GM12873 (cell line): ENCODE measurements at regions not wholly inside any gene's neighbourhood (a gene's known extent, or its start where the extent isn't known, plus 50 kb on each side); places are given as distances from the start of the nearest gene placed in this dataset.

Experiments
- TF ChIP-seq, protein P1 (sequence below): IDR thresholded peaks from 2 replicates; pipeline ENCODE4 v1.5.1; 2012; ENCODE audit warnings: low read depth, mild to moderate bottlenecking, moderate library complexity, low read length, control low read depth; ENCODE audit not compliant: insufficient read depth; ENCODE audit errors: missing control alignments

DNA sequence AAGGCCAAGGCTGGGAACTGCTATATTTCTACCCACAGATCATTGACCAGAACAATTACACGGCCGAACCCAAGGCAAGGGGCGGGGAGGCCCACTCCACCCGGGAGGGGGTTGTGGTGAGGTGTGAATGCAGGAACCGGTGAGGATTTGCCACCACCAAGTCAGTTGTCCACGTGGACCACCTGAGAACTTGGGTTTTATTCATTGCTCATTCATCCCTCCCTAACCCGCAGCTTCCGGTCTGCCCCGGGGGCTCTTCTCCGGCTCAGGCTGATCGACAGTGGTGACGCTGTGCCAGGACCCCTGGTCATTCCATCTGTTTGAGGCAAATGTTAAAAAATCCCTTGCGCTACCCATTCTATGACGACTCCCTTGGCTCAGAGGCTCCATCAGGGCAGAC, 127.7 kb upstream of the RTL1 start:
- TF ChIP-seq, protein P1, sequence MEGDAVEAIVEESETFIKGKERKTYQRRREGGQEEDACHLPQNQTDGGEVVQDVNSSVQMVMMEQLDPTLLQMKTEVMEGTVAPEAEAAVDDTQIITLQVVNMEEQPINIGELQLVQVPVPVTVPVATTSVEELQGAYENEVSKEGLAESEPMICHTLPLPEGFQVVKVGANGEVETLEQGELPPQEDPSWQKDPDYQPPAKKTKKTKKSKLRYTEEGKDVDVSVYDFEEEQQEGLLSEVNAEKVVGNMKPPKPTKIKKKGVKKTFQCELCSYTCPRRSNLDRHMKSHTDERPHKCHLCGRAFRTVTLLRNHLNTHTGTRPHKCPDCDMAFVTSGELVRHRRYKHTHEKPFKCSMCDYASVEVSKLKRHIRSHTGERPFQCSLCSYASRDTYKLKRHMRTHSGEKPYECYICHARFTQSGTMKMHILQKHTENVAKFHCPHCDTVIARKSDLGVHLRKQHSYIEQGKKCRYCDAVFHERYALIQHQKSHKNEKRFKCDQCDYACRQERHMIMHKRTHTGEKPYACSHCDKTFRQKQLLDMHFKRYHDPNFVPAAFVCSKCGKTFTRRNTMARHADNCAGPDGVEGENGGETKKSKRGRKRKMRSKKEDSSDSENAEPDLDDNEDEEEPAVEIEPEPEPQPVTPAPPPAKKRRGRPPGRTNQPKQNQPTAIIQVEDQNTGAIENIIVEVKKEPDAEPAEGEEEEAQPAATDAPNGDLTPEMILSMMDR: no peak

DNA sequence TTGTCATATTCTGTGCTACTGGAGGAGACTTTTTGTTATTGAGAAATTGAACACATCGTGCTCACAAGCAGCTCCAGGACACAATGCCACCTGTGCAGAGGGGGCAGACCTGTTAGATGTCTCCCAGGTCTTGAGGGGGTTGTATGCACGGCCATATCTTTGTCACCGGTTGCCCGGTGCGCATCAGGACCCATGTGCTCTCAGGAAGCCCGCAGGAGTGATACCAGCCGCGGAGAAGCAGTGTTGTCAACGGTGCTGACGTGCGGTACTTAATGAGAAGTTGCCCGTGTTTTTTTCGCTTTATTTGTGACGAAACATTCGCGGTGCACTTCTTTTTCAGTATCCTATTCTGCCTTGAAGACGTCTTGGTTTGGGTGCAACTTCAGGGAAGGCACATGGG, 128.2 kb upstream of the RTL1 start:
- TF ChIP-seq, protein P1: no peak

DNA sequence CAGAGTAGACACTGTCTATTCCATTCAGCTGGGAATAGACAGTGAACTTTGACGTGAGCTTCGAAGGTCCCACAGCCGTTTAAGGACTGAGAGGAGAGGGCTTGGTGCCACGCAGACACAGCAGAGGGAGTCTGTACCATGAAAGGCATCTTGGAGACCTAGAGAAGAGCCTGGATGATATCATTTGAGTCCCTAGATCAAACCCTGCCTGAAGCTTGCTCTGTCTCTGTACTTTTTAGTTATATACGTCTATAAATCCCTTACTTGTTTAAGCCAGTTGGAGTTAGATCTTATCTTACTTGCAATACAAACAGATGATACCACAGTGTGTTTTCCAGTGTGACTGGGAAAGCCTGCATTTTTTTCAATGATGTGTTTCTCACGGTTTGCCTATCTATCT, 128.9 kb upstream of the RTL1 start:
- TF ChIP-seq, protein P1: no peak

DNA sequence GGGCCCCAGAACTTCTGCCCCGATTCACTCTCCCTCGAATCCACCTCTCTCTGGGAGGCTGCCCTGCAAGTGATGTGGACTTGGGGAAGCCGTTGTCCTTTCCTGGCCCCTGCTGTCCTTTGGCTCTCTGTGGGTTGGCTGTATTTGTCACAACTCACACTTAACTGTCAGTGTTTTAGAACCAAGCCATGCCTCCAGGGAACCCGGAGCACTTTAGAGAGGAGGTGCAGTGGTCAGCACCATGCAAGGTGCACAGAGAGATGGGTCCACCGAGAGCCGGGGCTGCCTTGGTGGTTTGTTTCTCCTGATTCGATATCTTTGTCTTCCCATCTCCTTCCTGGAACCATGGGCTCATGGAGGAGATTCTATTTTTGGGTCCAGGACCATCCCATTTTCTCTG, 129.5 kb upstream of the RTL1 start:
- TF ChIP-seq, protein P1: no peak

DNA sequence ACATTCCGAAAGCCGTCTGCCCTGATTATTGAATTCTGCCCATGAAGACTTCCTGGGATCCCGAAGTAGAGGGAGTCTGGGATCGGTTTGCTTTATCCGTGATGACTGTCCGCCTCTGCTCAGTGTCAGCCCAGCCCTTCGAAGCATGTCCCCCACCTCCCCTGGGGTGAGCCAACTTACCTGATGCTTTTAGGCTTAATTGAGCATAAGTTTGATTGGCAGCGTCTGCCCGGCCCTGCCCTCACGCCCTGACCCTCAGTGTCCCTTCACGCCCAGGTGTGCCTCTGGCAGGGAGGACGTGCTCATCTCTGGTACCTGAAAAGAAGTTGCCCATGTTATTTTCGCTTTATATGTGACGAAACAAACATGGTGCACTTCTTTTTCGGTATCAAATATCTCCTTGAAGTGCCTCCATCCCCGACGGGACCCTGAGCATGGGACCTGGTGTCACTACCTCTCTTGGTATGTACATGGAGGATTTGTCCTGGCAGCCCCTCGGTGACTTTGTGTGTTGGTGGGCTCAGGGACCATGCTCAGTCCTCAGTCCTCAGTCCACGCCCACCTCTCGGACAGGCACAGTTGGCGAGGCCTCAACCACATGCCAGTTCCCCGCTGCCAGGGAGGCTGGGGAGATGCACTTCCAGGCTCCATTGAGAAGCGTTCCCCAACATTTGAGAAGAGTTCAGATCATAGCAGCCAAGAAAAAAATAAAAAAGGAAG, 130.1 kb upstream of the RTL1 start:
- TF ChIP-seq, protein P1: no peak

DNA sequence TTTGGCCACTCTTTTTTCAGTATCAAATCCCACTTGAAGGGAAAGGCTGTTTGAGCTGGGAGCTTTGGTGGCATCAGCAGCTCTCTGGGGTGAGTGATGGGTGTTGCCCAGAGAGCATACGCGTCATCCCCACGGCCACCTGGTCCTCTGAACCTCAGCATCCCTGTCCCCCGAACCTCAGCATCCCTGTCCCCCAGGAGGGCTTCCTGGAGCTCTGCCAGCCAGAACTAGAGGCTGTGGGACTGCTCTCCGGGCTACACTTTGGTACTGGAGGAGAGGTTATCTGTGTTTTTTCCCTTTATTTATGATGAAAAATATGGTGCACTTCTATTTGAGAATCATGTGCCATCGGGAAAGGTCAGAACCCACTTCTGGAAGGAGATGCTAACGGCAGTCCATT, 131.5 kb upstream of the RTL1 start:
- TF ChIP-seq, protein P1: no peak

- TF ChIP-seq, protein P1: no peak
Measured at GRCh38 chr14:101035466-101036225, 132.1 kb upstream of the RTL1 start.
